Psoas muscle (tissue), 7 donors: ENCODE measurements at regions not wholly inside any gene's neighbourhood (a gene's known extent, or its start where the extent isn't known, plus 50 kb on each side); places are given as distances from the start of the nearest gene placed in this dataset.

Experiments used
- ATAC-seq, 4 donors: fragments of 200-7000 bp; cut with Tn5 transposase; one replicate each; pipeline ENCODE4 v1.9.1; 2020; ENCODE audit warnings: moderate library complexity in 3 of 4, mild to moderate bottlenecking in 2 of 4
- DNase-seq, 2 donors: peaks; one replicate each; pipeline ENCODE4 v3.0.0-alpha.2; 2020
- H3K27ac ChIP-seq: fragments of 200-600 bp; one replicate; pipeline ENCODE4 v1.8.0; 2022
- H3K27me3 ChIP-seq, 3 donors: fragments of 200-600 bp in 1 of 3; one replicate each; pipeline versions ENCODE4 v1.6.1 to v1.8.0; 2013 to 2022; ENCODE audit warnings: low read length in 2 of 3, mild to moderate bottlenecking in 2 of 3, moderate library complexity in 1 of 3; ENCODE audit not compliant: insufficient read depth in 3 of 3
- H3K36me3 ChIP-seq, 2 donors: fragments of 200-600 bp in 1 of 2; one replicate each; pipeline versions ENCODE4 v1.6.1 to v1.8.0; 2013 to 2022; ENCODE audit warnings: low read depth in 1 of 2, mild to moderate bottlenecking in 1 of 2, moderate library complexity in 1 of 2; ENCODE audit not compliant: insufficient read depth in 1 of 2
- H3K4me1 ChIP-seq: fragments of 200-600 bp; one replicate; pipeline ENCODE4 v1.8.0; 2022
- H3K4me3 ChIP-seq: fragments of 200-600 bp; one replicate; pipeline ENCODE4 v1.8.0; 2022; ENCODE audit warnings: mild to moderate bottlenecking
- H3K9me3 ChIP-seq: fragments of 200-600 bp; one replicate; pipeline ENCODE4 v1.8.0; 2022
- CTCF ChIP-seq: fragments of 200-600 bp; IDR thresholded peaks from one replicate; pipeline ENCODE4 v1.8.0; 2022; ENCODE audit warnings: antibody characterized with exemption
- WGBS, 3 donors: extraction: QIAGEN DNeasy Blood & Tissue Kit; methylation state at CpG; one replicate each; pipeline versions ENCODE4 v1.1.6 to v1.1.7; 2013; 5-methylcytosine and 5-hydroxymethylcytosine counted together
- intact Hi-C, 2 donors: fragments of 100-400 bp; cut with DNase I; formaldehyde crosslinking; loops; one replicate each; pipeline versions ENCODE4 v1.11.0 to v1.14.2; 2022
- donor health status: healthy with polysubstance abuse.
- donor health status: DM: no; HTN: no; CAD: no; lungs with moderate emphysema.
- donor health status: Bipolar disorder and iron deficiency.
- donor health status: healthy.
- donor health status: DM: yes; HTN: yes; CAD: no.
- donor health status: DM: no; HTN: no; CAD: no.
- donor health status: DM: yes; HTN: yes; CAD: no.

DNA sequence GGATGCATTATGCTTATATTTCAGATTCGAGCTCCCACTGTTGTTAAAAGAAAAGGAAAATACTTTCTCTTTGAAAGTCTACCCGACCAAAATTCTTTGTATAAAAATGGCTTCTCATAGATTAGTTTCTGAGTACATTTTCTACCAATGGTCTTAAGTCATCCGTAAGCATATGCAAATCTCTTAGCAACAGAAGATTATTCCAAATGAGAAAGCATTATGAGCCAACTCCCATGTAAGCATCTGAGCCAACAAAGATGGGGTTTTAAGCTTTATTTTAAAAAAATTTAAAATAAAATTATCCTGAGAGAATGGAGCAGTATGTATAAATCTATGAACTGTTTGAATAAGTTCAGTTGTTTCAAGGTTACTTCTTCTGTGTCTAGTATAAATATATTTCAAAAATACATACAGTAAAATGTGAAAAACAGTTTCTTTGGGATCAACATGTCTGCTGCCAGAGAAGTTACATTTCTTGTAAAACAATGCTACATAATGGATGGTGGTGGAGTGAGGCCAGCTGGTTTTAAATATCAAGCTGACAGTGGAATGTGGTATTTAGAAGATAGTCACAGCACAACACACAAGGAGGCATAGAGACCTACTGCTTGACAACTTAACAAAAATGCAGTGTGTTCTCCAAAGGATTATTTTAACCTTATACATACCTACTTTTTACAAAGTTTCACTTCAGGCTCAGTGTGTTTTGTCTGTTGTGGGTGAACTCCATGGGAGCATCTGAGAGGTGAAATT is 199.5 kb upstream of the DIPK2B start:
- intact Hi-C loops: no loop called here
- no peak for TF ChIP-seq CTCF
- Histone ChIP-seq H3K27me3 (no peaks in the 10 kb centered on the region), H3K27ac (no peak overlapping the region), H3K36me3 (no peaks in the 10 kb centered on the region), H3K4me1 (no peaks in the 10 kb centered on the region), H3K9me3 (peaks cover 14% of the 10 kb centered on the region), H3K4me3 (no peak overlapping the region)
- no peak for DNase-seq
- ATAC-seq: no peak
- WGBS, 3 donors: 49 to 54% (median 53%) methylated on average over 3 of the region's 3 CpGs

- Histone ChIP-seq H3K9me3 (peaks cover 25% of the 10 kb centered on the region), H3K27ac (no peak overlapping the region), H3K4me1 (no peaks in the 10 kb centered on the region), H3K36me3 (no peaks in the 10 kb centered on the region), H3K27me3 (no peaks in the 10 kb centered on the region), H3K4me3 (no peak overlapping the region)
- WGBS, 3 donors: 73 to 83% (median 76%) methylated on average over 2 of the region's 2 CpGs
- TF ChIP-seq CTCF: no peak
- DNase-seq: no peak
- intact Hi-C loops: no loop called here
- ATAC-seq: no peak
These were observed 185.1 kb upstream of the DIPK2B start for GRCh38 chrX:45385757-45386156.

DNA sequence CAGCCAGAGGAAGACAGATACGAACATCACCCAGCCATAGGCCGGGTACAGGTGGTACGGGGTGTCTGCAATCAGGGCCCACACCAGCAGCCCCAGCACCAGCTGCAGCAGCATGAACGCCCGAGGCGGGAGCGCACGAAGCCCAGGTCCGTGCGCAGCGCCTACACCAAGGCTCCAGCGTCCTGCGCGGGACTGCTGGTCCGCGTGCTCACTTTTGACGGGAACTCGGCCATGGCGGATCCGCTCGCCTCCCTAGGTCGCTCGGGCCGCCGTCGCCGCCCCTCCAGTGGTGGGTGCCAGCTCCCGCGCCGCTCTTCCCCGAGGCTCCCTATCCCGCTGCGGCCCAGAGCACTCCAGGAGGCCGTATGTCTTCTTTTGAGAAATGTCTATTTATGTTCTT is 181.2 kb upstream of the DIPK2B start:
- no peak overlapping the region for H3K4me3 ChIP-seq
- intact Hi-C loops: no loop called here
- H3K27ac ChIP-seq: no peak overlapping the region
- peaks cover 4% of the 10 kb centered on the region for H3K9me3 ChIP-seq
- TF ChIP-seq CTCF: no peak
- H3K36me3 ChIP-seq: no peaks in the 10 kb centered on the region
- H3K27me3 ChIP-seq: no peaks in the 10 kb centered on the region
- DNase-seq: no peak
- no peaks in the 10 kb centered on the region for H3K4me1 ChIP-seq
- ATAC-seq: no peak
- WGBS, 3 donors: 81 to 97% (median 95%) methylated on average over 22 to 34 of the region's 34 CpGs

DNA sequence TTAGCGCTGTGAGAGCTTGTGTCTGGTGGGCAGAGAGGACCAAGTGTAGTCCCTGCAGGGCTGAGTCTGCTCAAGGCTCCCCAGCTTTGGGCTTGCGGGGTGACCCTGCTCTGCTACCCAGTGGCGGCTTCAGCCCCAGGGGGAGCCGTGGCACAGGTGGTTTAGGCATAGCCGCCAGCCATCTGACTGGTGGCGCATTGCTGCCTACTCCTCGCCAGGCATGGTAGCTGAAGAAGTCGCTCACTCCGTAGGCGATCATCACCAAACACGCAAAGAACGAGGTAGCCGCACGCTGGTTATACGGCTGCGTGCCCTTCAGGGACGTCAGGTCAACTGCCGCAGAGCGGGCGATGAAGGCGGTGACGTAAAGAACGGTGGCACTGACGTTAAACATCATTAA is 180.7 kb upstream of the DIPK2B start:
- Histone ChIP-seq H3K27me3 (no peaks in the 10 kb centered on the region), H3K4me3 (no peak overlapping the region), H3K36me3 (no peaks in the 10 kb centered on the region), H3K9me3 (peaks cover 4% of the 10 kb centered on the region), H3K4me1 (no peaks in the 10 kb centered on the region), H3K27ac (no peak overlapping the region)
- 91 to 98% (median 96%) methylated on average over 24 of the region's 24 CpGs for WGBS, 3 donors
- intact Hi-C loops: no loop called here
- no peak for DNase-seq
- no peak for TF ChIP-seq CTCF
- ATAC-seq: no peak

DNA sequence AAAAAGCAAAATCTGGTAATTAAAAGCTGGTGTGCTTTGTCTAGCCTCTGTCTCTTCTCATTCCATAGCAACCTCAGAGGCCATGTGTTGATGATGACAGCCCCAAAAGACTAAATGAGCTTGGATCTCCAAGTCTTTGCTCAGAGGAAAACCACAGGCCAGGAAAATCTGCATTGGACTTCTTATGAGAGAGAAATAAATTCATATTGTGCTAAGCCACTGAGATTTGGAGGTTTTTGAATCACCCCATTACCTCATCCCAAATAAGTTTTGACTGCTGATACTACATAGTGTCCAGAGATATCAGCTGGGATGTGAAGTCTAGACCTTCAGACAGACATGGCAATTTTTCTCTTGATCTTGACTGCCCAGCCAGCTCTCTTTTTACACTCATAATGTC is 178.6 kb upstream of the DIPK2B start:
- H3K4me1 ChIP-seq: no peaks in the 10 kb centered on the region
- no peak overlapping the region for H3K27ac ChIP-seq
- ATAC-seq (no peak), DNase-seq (no peak)
- peaks cover 4% of the 10 kb centered on the region for H3K9me3 ChIP-seq
- H3K4me3 ChIP-seq: no peak overlapping the region
- intact Hi-C loops: no loop called here
- H3K27me3 ChIP-seq: no peaks in the 10 kb centered on the region
- TF ChIP-seq CTCF: no peak
- no peaks in the 10 kb centered on the region for H3K36me3 ChIP-seq
